GM23248 (cell line): ENCODE measurements at regions not wholly inside any gene's neighbourhood (a gene's known extent, or its start where the extent isn't known, plus 50 kb on each side); places are given as distances from the start of the nearest gene placed in this dataset.

Experiments
- DNase-seq: peaks from one replicate; pipeline ENCODE4 v3.0.0-alpha.2; 2015
- H2AFZ ChIP-seq: fragments of 200-600 bp; sonication (generic); 2 replicates; pipeline ENCODE4 v1.6.1; 2016; ENCODE audit warnings: antibody characterized with exemption
- H3F3A ChIP-seq: fragments of 200-600 bp; sonication (generic); 2 replicates; pipeline ENCODE4 v1.6.1; 2016; ENCODE audit warnings: mild to moderate bottlenecking, antibody characterized with exemption, mixed run types; ENCODE audit not compliant: insufficient read depth
- H3K27ac ChIP-seq: fragments of 200-600 bp; sonication (generic); 2 replicates; pipeline ENCODE4 v1.5.1; 2016; ENCODE audit warnings: mild to moderate bottlenecking
- H3K27me3 ChIP-seq: fragments of 200-600 bp; sonication (generic); replicated peaks from 2 replicates; pipeline ENCODE4 v1.6.1; 2016; ENCODE audit warnings: mild to moderate bottlenecking; ENCODE audit not compliant: insufficient read depth
- H3K36me3 ChIP-seq: fragments of 200-600 bp; sonication (generic); 2 replicates; pipeline ENCODE4 v1.6.1; 2016; ENCODE audit warnings: low read depth, mild to moderate bottlenecking
- H3K4me1 ChIP-seq: fragments of 200-600 bp; sonication (generic); 2 replicates; pipeline ENCODE4 v1.6.1; 2016; ENCODE audit warnings: mild to moderate bottlenecking; ENCODE audit not compliant: insufficient read depth
- H3K4me2 ChIP-seq: fragments of 200-600 bp; sonication (generic); one replicate; pipeline ENCODE4 v1.6.1; 2016; ENCODE audit warnings: mild to moderate bottlenecking; ENCODE audit not compliant: unreplicated experiment
- H3K4me3 ChIP-seq: fragments of 200-600 bp; sonication (generic); 2 replicates; pipeline ENCODE4 v1.5.1; 2016; ENCODE audit warnings: mild to moderate bottlenecking
- H3K79me2 ChIP-seq: fragments of 200-600 bp; sonication (generic); 2 replicates; pipeline ENCODE4 v1.6.1; 2016; ENCODE audit warnings: mild to moderate bottlenecking; ENCODE audit not compliant: insufficient read depth
- H3K9ac ChIP-seq: fragments of 200-600 bp; sonication (generic); 2 replicates; pipeline ENCODE4 v1.6.1; 2016; ENCODE audit warnings: mild to moderate bottlenecking
- H3K9me2 ChIP-seq: fragments of 200-600 bp; sonication (generic); 2 replicates; pipeline ENCODE4 v1.6.1; 2016; ENCODE audit warnings: mixed run types, mild to moderate bottlenecking, moderate library complexity; ENCODE audit not compliant: insufficient read depth
- H3K9me3 ChIP-seq: fragments of 200-600 bp; sonication (generic); one replicate; pipeline ENCODE4 v1.6.1; 2017; ENCODE audit warnings: low read depth
- H4K20me1 ChIP-seq: fragments of 200-600 bp; sonication (generic); 2 replicates; pipeline ENCODE4 v1.6.0; 2016; ENCODE audit not compliant: insufficient read depth
- EZH2 ChIP-seq: fragments of 200-600 bp; sonication (generic); IDR thresholded peaks from 2 replicates; pipeline ENCODE4 v1.6.1; 2018; ENCODE audit warnings: antibody characterized with exemption, mild to moderate bottlenecking; ENCODE audit not compliant: insufficient read depth, poor library complexity, severe bottlenecking
- EZH2phosphoT487 ChIP-seq: fragments of 200-600 bp; sonication (generic); IDR thresholded peaks from 2 replicates; pipeline ENCODE4 v1.6.1; 2018; ENCODE audit warnings: antibody characterized with exemption, moderate library complexity, mild to moderate bottlenecking, low read depth; ENCODE audit not compliant: insufficient read depth
- WGBS, 2 experiments: methylation state at CpG; one replicate each; pipeline ENCODE4 v1.1.6; 2015 to 2017; ENCODE audit warnings: low lambda C conversion rate in 2 of 2, low coverage in 1 of 2; ENCODE audit errors: missing lambda C conversion rate in 2 of 2; 5-methylcytosine and 5-hydroxymethylcytosine counted together
- in situ Hi-C: fragments of 300-500 bp; cut with MboI; formaldehyde crosslinking; loops from 2 replicates; pipeline ENCODE4 v1.15.0; 2020

GRCh38 chr3:162213956-162214355 lies 717.3 kb downstream of the OTOL1 start:
- H3F3A ChIP-seq = no peaks in the 10 kb centered on the region
- TF ChIP-seq EZH2phosphoT487 (no peak), EZH2 (no peak)
- no peaks in the 10 kb centered on the region for H4K20me1 ChIP-seq
- H2AFZ ChIP-seq = no peak overlapping the region
- H3K27ac ChIP-seq = no peak overlapping the region
- no peaks in the 10 kb centered on the region for H3K79me2 ChIP-seq
- DNase-seq = no peak
- in situ Hi-C loops = no loop called here
- no peaks in the 10 kb centered on the region for H3K36me3 ChIP-seq
- no peak overlapping the region for H3K4me3 ChIP-seq
- WGBS, 2 experiments = 65 to 75% methylated on average over 3 of the region's 3 CpGs
- no peaks in the 10 kb centered on the region for H3K9me2 ChIP-seq
- no peaks in the 10 kb centered on the region for H3K27me3 ChIP-seq
- no peaks in the 10 kb centered on the region for H3K9me3 ChIP-seq
- H3K4me2 ChIP-seq = no peak overlapping the region
- H3K9ac ChIP-seq = no peak overlapping the region
- 0 out of 2 replicates have a peak, but pooled peaks cover 5% of the 10 kb centered on the region for H3K4me1 ChIP-seq

- 13 to 15% methylated on average over 1 of the region's 1 CpG for WGBS, 2 experiments
- DNase-seq = peak; percentile 49
- in situ Hi-C loops = no loop called here
Observed at GRCh38 chr3:162217647-162218046, 721.0 kb downstream of the OTOL1 start.

GRCh38 chr3:162218479-162218878 lies 721.9 kb downstream of the OTOL1 start:
- 44% methylated on average over 4 of the region's 4 CpGs for WGBS, 2 experiments
- TF ChIP-seq EZH2 (no peak), EZH2phosphoT487 (no peak)
- H3K79me2 ChIP-seq = no peaks in the 10 kb centered on the region
- no peaks in the 10 kb centered on the region for H4K20me1 ChIP-seq
- H3K4me3 ChIP-seq = no peak overlapping the region
- H3K27ac ChIP-seq = no peak overlapping the region
- no peaks in the 10 kb centered on the region for H3K36me3 ChIP-seq
- no peak overlapping the region for H2AFZ ChIP-seq
- no peak overlapping the region for H3K4me2 ChIP-seq
- H3K9ac ChIP-seq = no peak overlapping the region
- H3K27me3 ChIP-seq = no peaks in the 10 kb centered on the region
- in situ Hi-C loops = no loop called here
- H3K9me3 ChIP-seq = no peaks in the 10 kb centered on the region
- H3F3A ChIP-seq = no peaks in the 10 kb centered on the region
- no peaks in the 10 kb centered on the region for H3K9me2 ChIP-seq
- no peak for DNase-seq
- 0 out of 2 replicates have a peak, but pooled peaks cover 5% of the 10 kb centered on the region for H3K4me1 ChIP-seq

More at GRCh38 chr3:162217647-162218046, 721.0 kb downstream of the OTOL1 start:
- Histone ChIP-seq H3K9ac (no peak overlapping the region), H3K4me2 (no peak overlapping the region), H3K27me3 (no peaks in the 10 kb centered on the region), H3K79me2 (no peaks in the 10 kb centered on the region), H3K4me3 (no peak overlapping the region), H4K20me1 (no peaks in the 10 kb centered on the region), H3K9me2 (no peaks in the 10 kb centered on the region), H3F3A (no peaks in the 10 kb centered on the region), H2AFZ (peak overlapping the region; percentile 36; the same call in 1 of the 2 replicates), H3K36me3 (no peaks in the 10 kb centered on the region), H3K4me1 (0 out of 2 replicates have a peak, but pooled peaks cover 5% of the 10 kb centered on the region), H3K9me3 (no peaks in the 10 kb centered on the region), H3K27ac (no peak overlapping the region)
- no peak for TF ChIP-seq EZH2phosphoT487
- TF ChIP-seq EZH2 = no peak

- H3K9ac ChIP-seq = no peak overlapping the region
- H3K9me2 ChIP-seq = no peaks in the 10 kb centered on the region
- peak overlapping the region; percentile 11; the same call in 1 of the 2 replicates for H2AFZ ChIP-seq
- H4K20me1 ChIP-seq = no peaks in the 10 kb centered on the region
- no peaks in the 10 kb centered on the region for H3K9me3 ChIP-seq
- no peaks in the 10 kb centered on the region for H3K27me3 ChIP-seq
- 92 to 93% methylated on average over 4 of the region's 4 CpGs for WGBS, 2 experiments
- H3F3A ChIP-seq = no peaks in the 10 kb centered on the region
- H3K36me3 ChIP-seq = no peaks in the 10 kb centered on the region
- TF ChIP-seq EZH2 (no peak), EZH2phosphoT487 (no peak)
- no peak for DNase-seq
- no peak overlapping the region for H3K4me2 ChIP-seq
- H3K79me2 ChIP-seq = no peaks in the 10 kb centered on the region
- no peak overlapping the region for H3K27ac ChIP-seq
- H3K4me1 ChIP-seq = no peaks in the 10 kb centered on the region
- H3K4me3 ChIP-seq = no peak overlapping the region
- in situ Hi-C loops = no loop called here
Observed at GRCh38 chr3:162224746-162225145, 728.1 kb downstream of the OTOL1 start.

GRCh38 chr3:162236949-162237348 lies 740.3 kb downstream of the OTOL1 start:
- Histone ChIP-seq H3K36me3 (no peaks in the 10 kb centered on the region), H3K9me3 (no peaks in the 10 kb centered on the region), H3F3A (no peaks in the 10 kb centered on the region), H3K9me2 (no peaks in the 10 kb centered on the region), H2AFZ (no peak overlapping the region), H3K4me1 (no peaks in the 10 kb centered on the region), H3K4me3 (no peak overlapping the region), H3K27ac (no peak overlapping the region), H3K9ac (no peak overlapping the region), H3K4me2 (no peak overlapping the region), H3K79me2 (no peaks in the 10 kb centered on the region), H3K27me3 (no peaks in the 10 kb centered on the region), H4K20me1 (no peaks in the 10 kb centered on the region)
- WGBS, 2 experiments = 73 to 77% methylated on average over 5 of the region's 5 CpGs
- in situ Hi-C loops = no loop called here
- TF ChIP-seq EZH2 (no peak), EZH2phosphoT487 (no peak)
- no peak for DNase-seq
